Activated T-cell treated with anti-CD3 and anti-CD28 coated beads, Interleukin-2, amount 50 U/mL, for 4 hours (primary cell): ENCODE measurements at regions not wholly inside any gene's neighbourhood (a gene's known extent, or its start where the extent isn't known, plus 50 kb on each side); places are given as distances from the start of the nearest gene placed in this dataset.

Experiments used
- ATAC-seq, 2 donors: fragments of 200-7000 bp; cut with Tn5 transposase; one replicate each; pipeline ENCODE4 v1.10.0; 2021
- DNase-seq: peaks from one replicate; pipeline ENCODE4 v3.0.0-alpha.2; 2020
- H3K27me3 Mint-ChIP-seq: one replicate; pipeline ENCODE4 v1.8.0; 2021; ENCODE audit warnings: low read depth, mixed read lengths
- H3K36me3 Mint-ChIP-seq: one replicate; pipeline ENCODE4 v1.8.0; 2022; ENCODE audit warnings: mixed read lengths; ENCODE audit not compliant: insufficient read depth
- H3K4me1 Mint-ChIP-seq: one replicate; pipeline ENCODE4 v1.8.0; 2021; ENCODE audit warnings: low read depth, mixed read lengths
- H3K4me3 Mint-ChIP-seq: one replicate; pipeline ENCODE4 v1.8.0; 2021; ENCODE audit warnings: mild to moderate bottlenecking, moderate library complexity, mixed read lengths
- H3K9me3 Mint-ChIP-seq: one replicate; pipeline ENCODE4 v1.8.0; 2021; ENCODE audit warnings: mixed read lengths

DNA sequence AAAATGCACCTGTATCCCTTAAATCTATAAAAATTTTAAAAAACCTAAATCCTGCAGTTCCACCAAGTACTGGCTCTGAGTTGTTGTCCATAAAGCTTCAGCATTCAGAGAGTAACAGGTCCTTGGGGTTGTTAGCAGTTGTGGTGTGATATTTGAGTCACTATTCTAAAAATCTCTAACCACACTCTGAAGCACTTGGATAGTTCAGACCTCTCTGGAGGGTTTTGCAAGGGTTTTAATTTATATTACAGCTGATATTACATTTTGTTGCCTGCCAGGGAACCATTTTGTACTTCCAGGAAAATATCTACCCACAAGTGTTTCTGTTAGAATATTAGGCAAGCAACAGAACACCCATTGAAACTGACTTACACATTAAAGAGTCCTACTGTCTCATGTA is 255.6 kb downstream of the TBL1XR1 start:
- Mint-ChIP-seq H3K27me3 (peaks cover 2% of the 10 kb centered on the region), H3K36me3 (no peaks in the 10 kb centered on the region), H3K9me3 (no peaks in the 10 kb centered on the region), H3K4me3 (no peak overlapping the region), H3K4me1 (no peaks in the 10 kb centered on the region)
- DNase-seq = no peak
- no peak for ATAC-seq

DNA sequence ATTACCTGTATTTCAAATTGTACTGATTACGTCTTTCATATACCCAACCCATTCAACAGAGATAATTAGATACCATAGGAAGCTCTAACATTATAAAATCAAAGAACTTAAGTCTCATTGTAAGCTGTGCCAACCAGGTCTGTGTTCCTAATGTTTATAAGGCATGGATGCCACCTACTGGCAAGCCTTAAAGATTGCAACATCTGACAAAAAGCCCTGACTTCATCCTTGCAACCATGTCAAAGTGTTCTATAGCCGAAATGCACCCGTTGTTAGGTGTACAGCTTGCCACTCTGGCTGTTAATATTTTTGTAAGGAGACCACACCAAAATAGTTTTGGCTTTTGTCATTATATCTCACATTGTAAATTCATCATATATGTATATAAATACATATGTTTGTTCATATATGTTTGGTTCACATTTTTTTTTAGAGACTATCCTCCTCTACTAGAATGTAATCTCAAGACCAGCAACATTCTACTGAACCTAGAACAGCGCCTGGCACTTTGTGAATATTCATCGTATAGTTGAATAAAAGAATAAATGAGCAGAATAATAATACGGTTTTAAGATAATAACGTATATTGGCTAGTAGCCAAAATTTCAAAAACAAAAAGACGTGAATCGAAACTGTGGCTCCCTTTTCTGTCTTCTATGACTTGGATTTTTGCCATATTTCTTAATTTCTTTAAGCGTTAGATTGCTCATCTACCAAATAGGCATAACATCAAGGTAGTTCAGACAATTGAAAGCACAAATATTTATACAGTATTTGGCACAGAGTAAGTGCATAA is 258.1 kb downstream of the TBL1XR1 start:
- H3K36me3 Mint-ChIP-seq = no peaks in the 10 kb centered on the region
- DNase-seq = peak; percentile 4
- no peak overlapping the region for H3K4me3 Mint-ChIP-seq
- peak; percentile 55 to 63 for ATAC-seq
- H3K9me3 Mint-ChIP-seq = no peaks in the 10 kb centered on the region
- no peaks in the 10 kb centered on the region for H3K4me1 Mint-ChIP-seq
- H3K27me3 Mint-ChIP-seq = peaks cover 4% of the 10 kb centered on the region

DNA sequence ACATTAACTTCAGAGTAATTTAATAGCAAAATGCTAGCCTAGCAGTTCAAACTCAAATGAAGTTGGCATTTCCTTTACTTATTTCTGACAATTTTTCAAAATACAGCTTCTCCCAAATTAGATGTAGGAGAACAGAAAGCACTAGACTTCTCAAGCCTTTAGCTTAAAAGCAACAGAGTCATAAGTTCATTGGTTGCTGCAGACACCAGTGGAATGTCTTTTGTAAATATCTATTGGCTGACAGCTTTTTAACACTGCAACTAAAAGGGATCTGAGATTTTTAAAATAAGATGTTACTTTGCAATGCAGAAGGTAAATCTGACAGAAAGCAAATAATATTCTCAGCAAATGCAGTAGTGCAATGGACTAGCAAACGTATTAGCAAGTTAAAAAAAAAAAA is 259.3 kb downstream of the TBL1XR1 start:
- Mint-ChIP-seq H3K4me1 (no peaks in the 10 kb centered on the region), H3K9me3 (no peaks in the 10 kb centered on the region), H3K36me3 (no peaks in the 10 kb centered on the region), H3K4me3 (no peak overlapping the region), H3K27me3 (peaks cover 4% of the 10 kb centered on the region)
- no peak for ATAC-seq
- DNase-seq = no peak

DNA sequence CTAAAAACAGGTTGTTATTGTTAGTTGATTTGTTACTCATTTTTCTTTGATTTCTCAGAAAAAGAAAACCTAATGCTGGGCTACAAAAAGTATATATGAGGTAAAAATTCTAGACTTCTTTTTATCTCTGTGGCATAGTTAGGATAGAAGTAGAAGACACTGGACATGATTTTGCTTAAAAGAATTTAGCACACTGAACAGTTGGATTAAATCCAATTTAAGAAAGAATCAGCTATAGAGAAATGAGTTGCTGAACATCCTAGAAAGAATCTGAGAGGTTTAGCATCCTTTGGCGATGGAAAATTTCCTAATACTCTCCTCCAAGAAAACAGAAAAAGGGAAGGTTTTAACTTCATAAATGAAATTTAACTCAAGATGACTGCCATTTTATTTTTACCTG is 259.7 kb downstream of the TBL1XR1 start:
- Mint-ChIP-seq H3K4me3 (no peak overlapping the region), H3K4me1 (no peaks in the 10 kb centered on the region), H3K9me3 (no peaks in the 10 kb centered on the region), H3K36me3 (no peaks in the 10 kb centered on the region), H3K27me3 (peaks cover 4% of the 10 kb centered on the region)
- ATAC-seq (no peak), DNase-seq (no peak)

DNA sequence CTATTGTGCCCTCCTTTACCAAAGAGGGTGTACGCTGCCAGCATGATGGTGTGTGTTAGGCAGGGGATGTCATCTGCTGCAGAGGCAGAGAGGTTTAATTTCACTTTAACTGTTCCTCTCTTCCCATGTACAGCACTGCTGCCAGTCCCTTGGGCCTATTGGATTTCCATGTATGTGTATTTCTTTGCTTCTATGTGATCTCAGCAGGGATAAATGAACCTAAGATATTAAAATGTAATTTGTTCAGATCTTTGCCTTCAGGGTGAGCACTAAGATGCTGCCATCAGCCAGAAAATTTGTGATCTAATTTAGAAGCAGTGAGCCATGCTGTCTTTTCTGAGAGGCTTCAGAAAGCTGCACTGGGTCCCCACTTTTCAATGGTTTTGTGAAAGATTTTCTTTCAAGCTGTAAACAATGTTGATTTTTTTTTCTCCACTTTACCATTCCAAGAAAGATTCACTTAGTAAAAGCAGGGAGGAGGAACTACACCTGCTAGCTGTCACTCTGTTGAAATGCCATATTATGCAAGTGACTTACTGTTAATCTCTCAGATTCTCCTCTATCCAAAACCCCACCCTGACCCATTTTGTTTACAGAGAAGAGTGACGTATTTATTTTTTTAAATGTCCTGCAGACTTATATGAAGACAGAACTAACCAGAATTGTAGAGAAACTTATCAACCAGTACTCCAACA is 261.9 kb downstream of the TBL1XR1 start:
- peaks cover 2% of the 10 kb centered on the region for H3K27me3 Mint-ChIP-seq
- no peak for DNase-seq

DNA sequence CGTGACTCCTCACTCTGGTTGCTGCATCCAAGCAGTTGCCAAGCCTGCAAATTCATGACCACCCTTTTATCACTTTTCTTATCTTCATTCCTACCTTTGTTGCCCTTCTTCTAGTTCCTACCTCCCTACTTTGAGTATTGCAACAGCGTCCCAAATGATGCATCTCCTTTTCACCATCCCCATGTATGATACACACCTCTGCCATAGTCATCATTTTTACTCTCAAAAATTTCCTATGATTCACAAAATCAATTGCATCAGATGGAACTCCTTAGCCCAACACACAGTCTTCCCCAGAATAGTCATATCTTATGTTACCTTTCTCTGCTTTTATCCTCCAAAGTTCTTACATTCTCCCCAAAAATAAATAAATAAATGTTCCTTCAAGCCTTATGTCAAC is 262.6 kb downstream of the TBL1XR1 start:
- peaks cover 2% of the 10 kb centered on the region for H3K27me3 Mint-ChIP-seq
- no peak for ATAC-seq

More for the DNA sequence above, 261.9 kb downstream of the TBL1XR1 start:
- Mint-ChIP-seq H3K36me3 (no peaks in the 10 kb centered on the region), H3K4me3 (no peak overlapping the region), H3K4me1 (no peaks in the 10 kb centered on the region), H3K9me3 (no peaks in the 10 kb centered on the region)
- ATAC-seq = no peak

DNA sequence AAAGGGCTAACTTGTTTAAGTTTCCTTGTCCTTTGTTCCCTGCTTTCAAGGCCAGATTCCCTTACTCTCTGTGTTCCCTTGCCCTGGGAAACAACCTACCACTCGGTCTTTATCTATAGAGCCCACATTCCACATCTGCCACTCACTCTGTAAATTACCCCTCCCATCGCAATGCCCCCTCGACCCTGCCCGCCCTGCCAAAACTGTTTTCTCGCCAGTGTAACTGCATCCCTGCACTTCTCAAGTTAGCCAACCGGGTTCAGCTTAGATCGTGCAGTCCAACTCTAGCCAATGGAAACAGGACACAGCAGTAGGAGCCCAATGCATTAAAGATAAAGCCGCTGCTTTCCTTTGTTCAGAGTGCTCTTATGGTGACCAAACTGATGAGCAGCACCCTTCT is 263.6 kb downstream of the TBL1XR1 start:
- Mint-ChIP-seq H3K27me3 (peaks cover 2% of the 10 kb centered on the region), H3K4me1 (no peaks in the 10 kb centered on the region)
- ATAC-seq = no peak

More for the DNA sequence above, 262.6 kb downstream of the TBL1XR1 start:
- H3K4me1 Mint-ChIP-seq = no peaks in the 10 kb centered on the region
- no peaks in the 10 kb centered on the region for H3K9me3 Mint-ChIP-seq
- DNase-seq = no peak
- H3K36me3 Mint-ChIP-seq = no peaks in the 10 kb centered on the region
- no peak overlapping the region for H3K4me3 Mint-ChIP-seq

DNA sequence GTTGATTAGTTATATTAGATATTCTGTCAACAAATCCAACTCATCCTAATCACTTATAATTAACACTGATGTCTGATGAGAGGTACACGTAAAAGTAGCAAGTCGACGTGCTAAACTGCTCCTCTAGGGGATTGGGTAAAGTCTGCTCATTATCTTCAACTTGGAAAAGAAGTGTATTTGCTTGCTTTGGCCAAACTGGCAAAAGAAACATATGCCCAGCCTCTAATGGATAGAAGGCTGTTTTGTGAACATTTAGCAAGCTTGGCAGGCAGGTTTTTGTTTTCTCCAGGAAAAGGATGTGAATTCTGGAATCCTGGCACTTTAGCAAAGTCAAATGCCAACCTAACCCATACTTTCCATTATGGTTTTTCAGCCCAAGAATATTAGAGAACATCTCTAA is 264.8 kb downstream of the TBL1XR1 start:
- Mint-ChIP-seq H3K9me3 (no peaks in the 10 kb centered on the region), H3K27me3 (peaks cover 2% of the 10 kb centered on the region), H3K36me3 (no peaks in the 10 kb centered on the region), H3K4me1 (no peaks in the 10 kb centered on the region), H3K4me3 (no peak overlapping the region)
- DNase-seq (no peak), ATAC-seq (no peak)

More for the DNA sequence above, 263.6 kb downstream of the TBL1XR1 start:
- Mint-ChIP-seq H3K9me3 (no peaks in the 10 kb centered on the region), H3K4me3 (no peak overlapping the region), H3K36me3 (no peaks in the 10 kb centered on the region)
- DNase-seq = no peak

DNA sequence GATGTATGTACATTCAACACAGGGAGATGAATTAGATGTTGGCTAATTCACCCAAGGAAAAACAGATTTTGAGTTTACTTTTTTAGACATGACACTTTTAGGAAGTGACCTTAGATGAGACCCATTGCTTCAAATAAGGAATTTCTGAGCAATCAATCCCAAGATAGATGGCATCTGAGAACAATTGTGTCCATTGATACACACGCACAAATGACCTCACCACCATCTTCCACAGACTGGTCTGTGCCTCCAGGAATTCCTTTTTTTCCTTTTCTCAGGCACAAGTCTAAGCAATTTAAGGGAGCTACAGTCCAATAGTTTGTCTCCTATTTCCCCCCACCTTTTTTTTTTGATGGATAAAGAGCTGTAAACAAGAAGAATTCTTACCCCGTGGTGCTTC is 265.3 kb downstream of the TBL1XR1 start:
- Mint-ChIP-seq H3K36me3 (no peaks in the 10 kb centered on the region), H3K27me3 (peaks cover 6% of the 10 kb centered on the region), H3K9me3 (no peaks in the 10 kb centered on the region), H3K4me1 (no peaks in the 10 kb centered on the region), H3K4me3 (no peak overlapping the region)
- DNase-seq (no peak), ATAC-seq (no peak)

DNA sequence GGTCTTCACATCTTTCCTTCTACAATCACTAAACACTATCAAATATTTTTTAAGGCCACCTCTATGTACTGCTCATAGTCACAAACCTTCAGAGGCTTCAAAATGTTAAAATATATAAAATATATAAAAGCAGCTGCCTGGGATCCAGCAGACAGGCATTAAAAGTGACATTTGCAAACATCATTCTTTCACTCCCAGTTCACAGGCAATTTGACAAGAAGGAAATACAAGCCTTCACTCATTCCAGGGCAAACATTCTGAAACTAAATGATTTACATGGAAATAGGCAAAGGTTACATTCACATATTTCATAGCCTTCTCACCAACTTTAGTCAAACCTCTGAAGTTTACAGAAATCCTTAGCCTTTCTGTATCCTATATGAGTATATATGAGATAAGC is 266.3 kb downstream of the TBL1XR1 start:
- Mint-ChIP-seq H3K27me3 (peaks cover 6% of the 10 kb centered on the region), H3K9me3 (no peaks in the 10 kb centered on the region), H3K4me3 (no peak overlapping the region), H3K4me1 (no peaks in the 10 kb centered on the region), H3K36me3 (no peaks in the 10 kb centered on the region)
- no peak for DNase-seq
- ATAC-seq = no peak

DNA sequence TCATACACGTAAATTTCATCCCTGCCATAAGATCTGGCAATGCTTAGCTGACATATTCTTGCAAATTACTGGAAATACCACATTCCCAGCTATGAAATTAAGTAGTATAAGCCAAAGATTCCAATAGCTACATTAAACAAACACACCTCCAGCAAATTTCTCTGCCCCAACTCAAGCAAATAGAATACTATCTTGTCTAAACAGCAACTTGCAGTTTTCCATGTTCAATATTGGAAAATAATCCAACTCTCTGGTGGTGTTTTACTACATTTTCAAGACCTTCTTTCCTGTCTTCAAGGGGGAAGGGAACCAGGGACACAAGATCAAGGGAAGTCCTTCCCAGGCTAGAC is 268.7 kb downstream of the TBL1XR1 start:
- H3K36me3 Mint-ChIP-seq = no peaks in the 10 kb centered on the region
- H3K9me3 Mint-ChIP-seq = no peaks in the 10 kb centered on the region
- DNase-seq = no peak
- no peak overlapping the region for H3K4me3 Mint-ChIP-seq
- no peak for ATAC-seq
- H3K27me3 Mint-ChIP-seq = peaks cover 6% of the 10 kb centered on the region
- no peaks in the 10 kb centered on the region for H3K4me1 Mint-ChIP-seq

DNA sequence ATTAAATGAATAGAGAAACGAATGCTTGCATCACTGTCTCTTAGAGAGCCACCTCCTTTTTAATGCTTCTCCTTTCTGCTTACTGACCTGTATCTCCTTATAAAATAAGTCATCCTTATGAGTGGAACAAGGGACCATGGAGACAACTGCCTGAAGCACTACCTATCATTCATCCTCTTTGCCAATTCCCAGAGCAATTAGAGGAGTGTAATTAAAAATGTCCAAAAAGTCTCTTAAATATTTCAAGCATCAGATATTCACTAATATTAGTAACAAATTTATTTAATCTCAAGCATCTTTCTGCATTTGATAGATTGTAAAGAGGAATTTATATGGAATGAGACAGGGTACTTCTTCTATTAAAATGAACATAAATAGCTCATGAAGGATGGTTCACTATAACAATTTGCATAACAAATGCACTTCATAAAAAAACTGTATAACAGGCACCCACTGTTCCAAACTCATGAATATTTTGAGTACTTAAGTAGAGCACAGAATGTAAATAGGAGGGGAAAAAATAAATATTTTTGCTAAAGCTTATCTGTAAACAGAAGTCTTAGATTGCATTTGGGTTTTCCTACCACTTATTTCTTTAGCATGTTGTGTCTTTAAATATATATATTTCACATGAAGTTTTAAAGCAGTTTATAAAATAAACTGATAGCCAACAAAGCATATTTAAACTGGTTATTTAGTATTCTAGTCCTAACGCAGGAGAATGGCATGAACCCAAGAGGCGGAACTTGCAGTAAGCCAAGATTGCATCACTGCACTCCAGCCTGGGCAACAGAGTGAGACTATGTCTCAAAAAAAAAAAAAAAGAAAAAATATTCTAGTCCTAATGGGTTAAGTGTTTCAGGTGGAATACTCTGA is 269.3 kb downstream of the TBL1XR1 start:
- DNase-seq (no peak), ATAC-seq (no peak)
- H3K4me1 Mint-ChIP-seq = no peaks in the 10 kb centered on the region
- H3K36me3 Mint-ChIP-seq = no peaks in the 10 kb centered on the region
- H3K27me3 Mint-ChIP-seq = peaks cover 8% of the 10 kb centered on the region
- H3K4me3 Mint-ChIP-seq = no peak overlapping the region
- H3K9me3 Mint-ChIP-seq = no peaks in the 10 kb centered on the region

DNA sequence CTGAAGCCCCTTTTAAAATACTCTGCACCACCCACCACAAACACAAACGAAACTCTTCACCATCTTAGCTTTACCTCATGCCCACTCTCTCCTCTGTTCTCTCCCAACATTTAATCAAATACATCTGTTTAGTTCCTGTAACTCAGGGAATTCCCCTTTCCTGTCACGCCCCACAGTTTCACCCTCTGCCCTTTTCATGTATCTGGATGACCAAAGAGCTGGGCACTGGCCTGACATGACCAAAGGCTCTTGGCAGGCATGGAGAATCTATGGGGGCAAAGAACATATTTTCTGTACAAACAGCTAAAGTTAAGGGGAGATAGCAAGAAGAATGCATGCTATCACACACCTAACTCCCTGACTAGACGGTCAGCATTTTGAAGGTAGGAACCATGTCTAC is 270.0 kb downstream of the TBL1XR1 start:
- no peak overlapping the region for H3K4me3 Mint-ChIP-seq
- ATAC-seq = no peak

DNA sequence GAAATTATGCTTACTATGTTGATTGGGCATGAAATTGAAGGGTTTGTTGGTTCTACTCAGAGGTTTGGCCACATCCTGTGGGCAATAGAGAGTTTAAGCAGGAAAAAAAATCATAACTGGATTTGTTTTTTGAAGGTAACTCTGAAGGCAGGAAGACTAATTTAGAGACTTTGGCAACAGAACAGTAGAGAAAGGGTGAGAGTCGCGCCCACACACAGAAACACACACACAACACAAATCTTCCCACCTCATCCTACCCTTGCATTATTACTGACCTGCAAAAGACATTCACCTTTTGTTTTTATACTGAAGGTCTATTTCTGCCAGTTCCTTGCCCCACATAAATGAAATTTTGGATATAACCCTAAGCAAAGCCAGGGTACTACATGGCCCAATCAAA is 270.6 kb downstream of the TBL1XR1 start:
- no peaks in the 10 kb centered on the region for H3K4me1 Mint-ChIP-seq
- DNase-seq (no peak), ATAC-seq (no peak)
- no peaks in the 10 kb centered on the region for H3K36me3 Mint-ChIP-seq
- no peaks in the 10 kb centered on the region for H3K9me3 Mint-ChIP-seq
- peaks cover 15% of the 10 kb centered on the region for H3K27me3 Mint-ChIP-seq
- no peak overlapping the region for H3K4me3 Mint-ChIP-seq

More for the DNA sequence above, 270.0 kb downstream of the TBL1XR1 start:
- Mint-ChIP-seq H3K27me3 (peaks cover 13% of the 10 kb centered on the region), H3K4me1 (no peaks in the 10 kb centered on the region), H3K9me3 (no peaks in the 10 kb centered on the region), H3K36me3 (no peaks in the 10 kb centered on the region)
- DNase-seq = no peak
